Cardiac fibroblast (primary cell): ENCODE measurements at regions not wholly inside any gene's neighbourhood (a gene's known extent, or its start where the extent isn't known, plus 50 kb on each side); places are given as distances from the start of the nearest gene placed in this dataset.
"Not testable (repeated sequence)": the region's sequence is repeated elsewhere in the genome, so short reads cannot be mapped to it uniquely, and the experiment has no call there.

Source experiments
- DNase-seq, 2 donors: peaks; one replicate each; pipeline versions ENCODE4 v3.0.0 to v3.0.0-alpha.2; 2010; ENCODE audit warnings: low read depth in 2 of 2
- H3K4me3 ChIP-seq, 2 donors: replicated peaks in 1 of 2; 1 replicate in 1 of 2; 2 replicates in 1 of 2; pipeline ENCODE4 v1.5.1; 2011; ENCODE audit warnings: low read depth in 2 of 2, low read length in 2 of 2, mild to moderate bottlenecking in 2 of 2, moderate library complexity in 1 of 2
- CTCF ChIP-seq: IDR thresholded peaks from one replicate; pipeline ENCODE4 v1.5.1; 2011; ENCODE audit warnings: low read depth, mild to moderate bottlenecking, low read length, inconsistent platforms

GRCh38 chr5:12566441-12566840 is 662.2 kb upstream of the CTNND2 start:
- H3K4me3 ChIP-seq = no peak overlapping the region
- no peak for DNase-seq
- TF ChIP-seq CTCF = no peak

- no peak overlapping the region for H3K4me3 ChIP-seq
- no peak for TF ChIP-seq CTCF
Measured at GRCh38 chr5:12557012-12557411, 652.8 kb upstream of the CTNND2 start.

GRCh38 chr5:12526113-12526512 is 621.9 kb upstream of the CTNND2 start:
- DNase-seq = no peak
- TF ChIP-seq CTCF = no peak
- no peak overlapping the region for H3K4me3 ChIP-seq

More at GRCh38 chr5:12557012-12557411, 652.8 kb upstream of the CTNND2 start:
- no peak for DNase-seq

GRCh38 chr5:12522116-12522515 is 617.9 kb upstream of the CTNND2 start:
- H3K4me3 ChIP-seq = no peak overlapping the region
- no peak for DNase-seq
- TF ChIP-seq CTCF = no peak

GRCh38 chr5:12504983-12505382 is 600.7 kb upstream of the CTNND2 start:
- DNase-seq, H3K4me3 ChIP-seq: not testable (repeated sequence)

- no peak for TF ChIP-seq CTCF
- no peak overlapping the region for H3K4me3 ChIP-seq
- no peak for DNase-seq
Measured at GRCh38 chr5:12488161-12488560, 583.9 kb upstream of the CTNND2 start.

GRCh38 chr5:12480487-12480886 is 576.2 kb upstream of the CTNND2 start:
- DNase-seq = no peak
- TF ChIP-seq CTCF = no peak
- no peak overlapping the region for H3K4me3 ChIP-seq
